ENCODE measurements at regions not wholly inside any gene's neighbourhood (a gene's known extent, or its start where the extent isn't known, plus 50 kb on each side); places are given as distances from the start of the nearest gene placed in this dataset.

DNA sequence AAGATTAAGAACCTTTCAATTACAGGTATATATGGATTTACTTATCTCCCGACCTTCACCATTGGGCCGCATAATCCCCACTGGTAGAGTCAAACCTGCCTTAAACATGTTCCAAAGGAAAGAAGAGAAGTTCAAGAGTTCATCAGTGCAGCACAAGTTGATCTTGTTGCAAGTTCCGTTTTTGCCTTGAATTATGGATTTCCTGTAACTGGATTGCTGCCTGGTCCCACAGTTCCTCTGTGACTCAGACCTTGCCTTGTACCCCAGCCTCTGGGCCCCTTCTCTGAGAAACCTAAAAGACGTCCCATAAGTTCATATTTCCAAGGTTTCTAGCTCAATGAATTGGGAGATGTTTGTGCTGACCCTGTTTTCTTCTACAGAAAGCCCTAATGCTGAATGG, 112.5 kb upstream of the THBS1 start:
- Mint-ChIP-seq H3K4me3 (no peak overlapping the region), H3K27ac (no peak overlapping the region), H3K27me3 (peaks cover 1 to 11% of the 10 kb centered on the region in 2 donors)

DNA sequence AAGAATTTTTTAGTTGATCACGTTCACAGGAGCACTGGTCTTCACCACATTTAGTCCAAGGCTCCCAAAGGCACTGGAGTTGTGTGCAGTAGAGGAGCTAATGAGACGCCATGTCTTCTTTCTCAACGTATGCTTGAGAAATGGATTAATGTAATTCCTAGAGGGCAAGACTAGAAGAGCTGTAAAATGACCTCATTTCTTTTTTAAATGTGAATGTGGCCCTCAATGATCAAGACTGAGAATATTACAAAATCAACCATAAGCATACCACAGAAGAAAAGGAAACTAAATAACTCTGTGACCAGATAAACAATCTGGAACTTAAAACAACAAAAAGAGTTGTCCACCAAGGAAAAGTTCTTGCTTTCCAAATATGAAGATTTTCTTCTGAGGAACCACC, 112.1 kb upstream of the THBS1 start:
- DNase-seq = no peak
- H3K27me3 ChIP-seq (ENCODE audit: insufficient read depth, low read length, poor library complexity, severe bottlenecking) = no peaks in the 10 kb centered on the region
- H3K36me3 ChIP-seq (ENCODE audit: insufficient read depth, low read length) = no peaks in the 10 kb centered on the region
- H3K9me3 Mint-ChIP-seq = no peaks in the 10 kb centered on the region
- H3K9me3 ChIP-seq (ENCODE audit: low read length) = no peaks in the 10 kb centered on the region
- no peak overlapping the region for H3K27ac Mint-ChIP-seq
- no peak overlapping the region for H3K4me3 ChIP-seq (ENCODE audit: low read length)
- no peaks in the 10 kb centered on the region for H3K4me1 ChIP-seq (ENCODE audit: insufficient read depth, low read length)
- peaks cover 1 to 11% of the 10 kb centered on the region in 2 donors for H3K27me3 Mint-ChIP-seq
- no peak overlapping the region for H3K27ac ChIP-seq (ENCODE audit: low read depth, low read length)
- H3K4me3 Mint-ChIP-seq = no peak overlapping the region
- ChIA-PET CTCF (no interaction called here), POLR2A (no interaction called here)
- peaks cover 0 to 3% (median 0%) of the 10 kb centered on the region in 3 donors for H3K36me3 Mint-ChIP-seq
- no peaks in the 10 kb centered on the region for H3K4me1 Mint-ChIP-seq

More for the DNA sequence above, 112.5 kb upstream of the THBS1 start:
- Histone ChIP-seq H3K4me1 (ENCODE audit: insufficient read depth, low read length) (no peaks in the 10 kb centered on the region), H3K9me3 (ENCODE audit: low read length) (no peaks in the 10 kb centered on the region), H3K27ac (ENCODE audit: low read depth, low read length) (no peak overlapping the region), H3K36me3 (ENCODE audit: insufficient read depth, low read length) (no peaks in the 10 kb centered on the region), H3K4me3 (ENCODE audit: low read length) (no peak overlapping the region), H3K27me3 (ENCODE audit: insufficient read depth, low read length, poor library complexity, severe bottlenecking) (no peaks in the 10 kb centered on the region)
- ChIA-PET POLR2A (no interaction called here), CTCF (no interaction called here)
- H3K36me3 Mint-ChIP-seq = peaks cover 0 to 5% (median 0%) of the 10 kb centered on the region in 3 donors
- no peak for DNase-seq
- no peaks in the 10 kb centered on the region for H3K4me1 Mint-ChIP-seq
- H3K9me3 Mint-ChIP-seq = no peaks in the 10 kb centered on the region

DNA sequence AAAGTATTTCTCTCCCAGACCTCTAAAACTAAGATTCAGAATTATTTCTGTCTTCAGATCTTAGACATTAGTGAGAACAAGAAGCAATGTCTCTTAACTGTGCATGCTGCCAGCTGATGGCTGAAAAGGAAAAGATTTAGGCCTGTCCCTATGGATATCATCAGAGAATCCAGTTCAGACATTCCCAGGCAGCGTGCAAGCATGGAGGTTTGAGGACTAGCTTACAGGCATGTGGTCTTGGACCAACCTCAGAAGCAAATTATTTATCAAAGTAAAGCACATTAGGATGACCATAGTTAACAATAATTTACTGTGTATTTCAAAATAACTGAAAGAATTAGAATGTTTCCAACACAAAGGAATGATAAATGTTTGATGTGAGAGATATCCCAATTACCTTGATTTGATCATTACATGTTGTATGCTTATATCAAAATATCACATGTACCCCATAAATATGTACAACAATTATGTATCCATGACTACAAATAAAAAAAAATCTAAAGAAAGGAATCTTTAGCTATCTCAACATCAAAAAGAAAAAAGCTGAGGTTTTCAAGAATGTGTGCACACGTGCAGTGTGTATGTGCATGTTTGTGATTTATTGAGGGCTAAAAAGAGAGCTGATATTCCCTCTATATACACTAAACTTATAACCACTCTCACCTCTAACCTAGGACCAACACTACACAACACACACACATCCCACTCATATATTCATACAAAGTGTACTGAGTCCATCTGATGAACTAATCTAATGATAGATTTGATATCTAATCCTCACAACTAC, 108.9 kb upstream of the THBS1 start:
- Mint-ChIP-seq H3K36me3 (no peaks in the 10 kb centered on the region), H3K4me1 (no peaks in the 10 kb centered on the region), H3K27ac (no peak overlapping the region), H3K27me3 (peaks cover 1 to 18% of the 10 kb centered on the region in 2 donors), H3K9me3 (no peaks in the 10 kb centered on the region), H3K4me3 (no peak overlapping the region)
- H3K4me3 ChIP-seq (ENCODE audit: low read length) = no peak overlapping the region
- no peaks in the 10 kb centered on the region for H3K4me1 ChIP-seq (ENCODE audit: insufficient read depth, low read length)
- H3K27ac ChIP-seq (ENCODE audit: low read depth, low read length) = no peak overlapping the region
- no peaks in the 10 kb centered on the region for H3K27me3 ChIP-seq (ENCODE audit: insufficient read depth, low read length, poor library complexity, severe bottlenecking)
- H3K36me3 ChIP-seq (ENCODE audit: insufficient read depth, low read length) = no peaks in the 10 kb centered on the region
- ChIA-PET POLR2A (no interaction called here), CTCF (no interaction called here)
- no peak for DNase-seq
- no peaks in the 10 kb centered on the region for H3K9me3 ChIP-seq (ENCODE audit: low read length)

DNA sequence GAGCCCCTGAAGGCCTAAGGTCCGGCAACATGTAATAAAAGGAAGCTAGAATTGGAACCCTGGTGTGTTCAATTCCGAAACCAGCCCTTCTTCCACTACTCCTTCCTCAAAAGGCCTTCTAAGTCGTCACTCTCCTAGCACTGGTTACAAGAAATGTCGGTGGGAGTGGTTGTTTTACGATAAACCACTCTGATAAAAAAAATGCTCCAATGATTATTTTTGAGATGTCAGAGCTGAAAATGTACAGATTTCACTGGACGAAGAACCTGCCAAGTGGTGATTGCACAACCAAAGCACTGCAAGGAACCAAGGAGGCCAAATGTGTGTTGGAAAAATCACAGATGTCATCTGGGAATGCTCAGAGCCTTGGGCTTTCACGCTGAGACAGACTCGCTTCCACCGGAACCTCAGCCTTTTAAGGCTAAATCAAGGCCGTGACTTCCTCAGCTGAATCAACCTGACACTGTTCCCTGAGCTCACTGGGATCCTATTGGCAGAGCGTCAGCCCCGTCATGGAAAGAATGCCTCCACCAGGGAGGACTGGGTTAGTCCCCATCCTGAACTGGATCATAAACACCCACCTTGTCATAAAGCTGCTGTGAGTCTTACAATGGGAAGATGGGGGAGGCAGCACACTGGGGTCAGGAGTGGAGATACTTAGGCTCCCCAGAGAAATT, 108.1 kb upstream of the THBS1 start:
- Mint-ChIP-seq H3K4me3 (no peak overlapping the region), H3K36me3 (no peaks in the 10 kb centered on the region), H3K4me1 (no peaks in the 10 kb centered on the region), H3K27ac (no peak overlapping the region), H3K27me3 (peaks cover 1 to 18% of the 10 kb centered on the region in 2 donors), H3K9me3 (no peaks in the 10 kb centered on the region)
- Histone ChIP-seq H3K9me3 (ENCODE audit: low read length) (no peaks in the 10 kb centered on the region), H3K4me1 (ENCODE audit: insufficient read depth, low read length) (no peaks in the 10 kb centered on the region), H3K36me3 (ENCODE audit: insufficient read depth, low read length) (no peaks in the 10 kb centered on the region), H3K4me3 (ENCODE audit: low read length) (no peak overlapping the region), H3K27ac (ENCODE audit: low read depth, low read length) (no peak overlapping the region), H3K27me3 (ENCODE audit: insufficient read depth, low read length, poor library complexity, severe bottlenecking) (no peaks in the 10 kb centered on the region)
- DNase-seq = no peak
- CTCF ChIA-PET = no interaction called here
- POLR2A ChIA-PET = no interaction called here

DNA sequence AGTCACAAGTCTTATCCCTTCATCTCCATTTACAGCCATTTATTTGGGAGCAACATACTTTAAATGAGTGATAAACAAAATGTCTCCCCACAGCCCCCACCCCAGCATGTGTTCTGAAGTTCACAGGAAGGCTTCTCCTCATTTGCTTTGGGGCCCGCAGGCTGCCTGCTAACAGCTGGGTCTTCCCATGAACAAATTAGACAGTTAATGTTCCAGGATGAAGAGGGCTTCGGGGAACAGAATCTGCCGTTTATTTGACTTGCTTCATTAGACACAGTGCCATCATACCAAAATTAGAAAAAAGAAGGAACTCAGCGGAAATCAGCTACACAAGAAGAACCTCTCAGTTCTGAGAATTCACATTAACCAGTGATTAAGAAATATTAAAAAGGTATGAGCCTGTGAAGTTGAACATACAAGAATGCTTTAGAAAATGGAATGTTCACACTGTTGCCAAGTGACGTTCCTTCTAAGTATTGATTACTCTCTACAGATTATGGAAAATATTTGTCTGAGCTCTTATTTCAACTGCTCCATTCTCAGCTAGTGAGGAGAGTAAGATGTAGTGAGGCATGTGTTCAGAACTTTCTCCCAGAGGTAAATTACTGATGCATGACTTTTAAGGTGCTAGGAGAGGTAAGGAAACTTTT, 107.5 kb upstream of the THBS1 start:
- H3K9me3 Mint-ChIP-seq = no peaks in the 10 kb centered on the region
- no peaks in the 10 kb centered on the region for H3K36me3 Mint-ChIP-seq
- H3K36me3 ChIP-seq (ENCODE audit: insufficient read depth, low read length) = no peaks in the 10 kb centered on the region
- no peak overlapping the region for H3K4me3 ChIP-seq (ENCODE audit: low read length)
- H3K9me3 ChIP-seq (ENCODE audit: low read length) = no peaks in the 10 kb centered on the region
- no peak overlapping the region for H3K27ac ChIP-seq (ENCODE audit: low read depth, low read length)
- no peak overlapping the region for H3K27ac Mint-ChIP-seq
- H3K27me3 Mint-ChIP-seq = peaks cover 1 to 18% of the 10 kb centered on the region in 2 donors
- no peak for DNase-seq
- ChIA-PET POLR2A (no interaction called here), CTCF (no interaction called here)
- H3K4me1 ChIP-seq (ENCODE audit: insufficient read depth, low read length) = no peaks in the 10 kb centered on the region
- H3K4me1 Mint-ChIP-seq = peaks cover 0 to 2% (median 0%) of the 10 kb centered on the region in 3 donors
- no peak overlapping the region for H3K4me3 Mint-ChIP-seq
- H3K27me3 ChIP-seq (ENCODE audit: insufficient read depth, low read length, poor library complexity, severe bottlenecking) = no peaks in the 10 kb centered on the region

DNA sequence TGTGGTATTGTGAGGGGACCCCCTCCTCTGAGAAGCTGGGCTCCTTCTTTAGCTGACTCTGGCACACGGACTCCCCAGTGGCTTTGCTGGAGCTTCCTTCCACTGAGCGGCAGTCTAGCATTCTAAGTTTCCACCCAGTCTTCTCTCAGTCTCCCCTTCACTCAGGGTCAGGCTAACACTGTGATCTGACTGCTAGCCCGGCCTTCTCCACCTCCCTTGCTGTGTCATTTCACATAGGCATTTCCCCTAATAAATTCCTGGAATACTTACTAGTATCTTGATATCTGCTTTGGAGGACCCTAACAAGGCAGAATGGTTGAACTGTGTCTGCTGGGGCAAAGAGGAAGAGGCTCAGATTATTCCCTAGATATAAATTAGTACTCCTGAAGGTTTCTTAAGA, 106.2 kb upstream of the THBS1 start:
- H3K4me1 Mint-ChIP-seq = peaks cover 4 to 11% (median 7%) of the 10 kb centered on the region in 3 donors
- CTCF ChIA-PET = no interaction called here

DNA sequence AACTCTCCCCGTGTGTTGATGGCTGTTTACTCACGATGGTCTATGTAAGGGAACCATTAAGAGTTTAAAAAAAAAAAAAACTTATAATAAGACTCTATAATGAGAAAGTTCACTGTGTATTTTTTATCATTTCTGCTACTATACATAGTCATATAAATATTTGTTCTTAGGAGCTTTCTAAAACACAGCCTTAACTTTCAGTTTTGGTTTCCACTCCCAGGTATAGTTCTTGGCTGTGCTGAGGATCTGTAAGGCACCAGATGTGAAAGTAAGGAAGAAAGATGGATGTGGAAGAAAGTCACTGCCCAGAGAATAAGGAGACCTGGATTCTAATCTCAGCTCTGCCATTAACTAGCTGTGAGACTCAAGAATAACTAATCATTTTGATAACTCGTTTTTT, 101.9 kb upstream of the THBS1 start:
- H3K36me3 Mint-ChIP-seq = peaks cover 0 to 1% (median 0%) of the 10 kb centered on the region in 3 donors
- peak overlapping the region in 1 of 8 donors; percentile 36 for H3K27ac Mint-ChIP-seq
- Histone ChIP-seq H3K27ac (ENCODE audit: low read depth, low read length) (no peak overlapping the region), H3K4me1 (ENCODE audit: insufficient read depth, low read length) (no peaks in the 10 kb centered on the region), H3K36me3 (ENCODE audit: insufficient read depth, low read length) (no peaks in the 10 kb centered on the region), H3K27me3 (ENCODE audit: insufficient read depth, low read length, poor library complexity, severe bottlenecking) (no peaks in the 10 kb centered on the region), H3K9me3 (ENCODE audit: low read length) (no peaks in the 10 kb centered on the region), H3K4me3 (ENCODE audit: low read length) (no peak overlapping the region)
- H3K4me1 Mint-ChIP-seq = peaks cover 4 to 11% (median 9%) of the 10 kb centered on the region in 3 donors
- no peak for DNase-seq
- peaks cover 3 to 17% of the 10 kb centered on the region in 2 donors for H3K27me3 Mint-ChIP-seq
- ChIA-PET CTCF (no interaction called here), POLR2A (no interaction called here)
- peak overlapping the region in 2 of 7 donors; percentile 1 to 54 for H3K4me3 Mint-ChIP-seq
- no peaks in the 10 kb centered on the region for H3K9me3 Mint-ChIP-seq

More for the DNA sequence above, 106.2 kb upstream of the THBS1 start:
- no peaks in the 10 kb centered on the region for H3K36me3 ChIP-seq (ENCODE audit: insufficient read depth, low read length)
- H3K27ac ChIP-seq (ENCODE audit: low read depth, low read length) = no peak overlapping the region
- no peak overlapping the region for H3K4me3 ChIP-seq (ENCODE audit: low read length)
- Mint-ChIP-seq H3K27me3 (peaks cover 1 to 18% of the 10 kb centered on the region in 2 donors), H3K9me3 (no peaks in the 10 kb centered on the region), H3K27ac (no peak overlapping the region), H3K36me3 (no peaks in the 10 kb centered on the region), H3K4me3 (no peak overlapping the region)
- DNase-seq = no peak
- H3K27me3 ChIP-seq (ENCODE audit: insufficient read depth, low read length, poor library complexity, severe bottlenecking) = no peaks in the 10 kb centered on the region
- POLR2A ChIA-PET = no interaction called here
- H3K4me1 ChIP-seq (ENCODE audit: insufficient read depth, low read length) = no peaks in the 10 kb centered on the region
- H3K9me3 ChIP-seq (ENCODE audit: low read length) = no peaks in the 10 kb centered on the region

DNA sequence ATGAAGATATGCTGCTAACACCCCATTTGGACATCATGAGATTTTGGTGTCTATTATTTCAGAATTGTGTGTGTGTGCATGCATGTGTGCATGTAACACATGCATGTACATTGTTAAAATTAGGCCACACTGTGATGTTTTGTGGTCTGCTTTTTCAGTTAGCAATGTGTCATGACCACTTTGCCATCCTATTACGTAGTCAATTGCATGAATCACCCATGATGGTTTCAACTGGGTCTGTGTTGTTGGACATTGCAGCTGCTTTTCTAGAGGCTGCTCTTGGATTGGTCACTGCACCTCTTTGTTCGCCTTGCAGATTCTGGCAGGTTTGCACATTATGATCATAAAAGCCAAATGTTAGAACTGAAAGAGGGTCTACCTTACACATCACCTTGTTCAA, 101.0 kb upstream of the THBS1 start:
- H3K4me1 ChIP-seq (ENCODE audit: insufficient read depth, low read length) = no peaks in the 10 kb centered on the region
- H3K27ac ChIP-seq (ENCODE audit: low read depth, low read length) = no peak overlapping the region
- POLR2A ChIA-PET = no interaction called here
- no peaks in the 10 kb centered on the region for H3K36me3 ChIP-seq (ENCODE audit: insufficient read depth, low read length)
- Mint-ChIP-seq H3K4me1 (peaks cover 4 to 11% (median 9%) of the 10 kb centered on the region in 3 donors), H3K27ac (no peak overlapping the region), H3K9me3 (no peaks in the 10 kb centered on the region), H3K4me3 (no peak overlapping the region), H3K36me3 (peaks cover 0 to 1% (median 0%) of the 10 kb centered on the region in 3 donors), H3K27me3 (peaks cover 6 to 17% of the 10 kb centered on the region in 2 donors)
- H3K9me3 ChIP-seq (ENCODE audit: low read length) = no peaks in the 10 kb centered on the region
- H3K27me3 ChIP-seq (ENCODE audit: insufficient read depth, low read length, poor library complexity, severe bottlenecking) = no peaks in the 10 kb centered on the region
- CTCF ChIA-PET = no interaction called here
- no peak for DNase-seq
- H3K4me3 ChIP-seq (ENCODE audit: low read length) = no peak overlapping the region
